HepG2 (cell line): ENCODE measurements at regions not wholly inside any gene's neighbourhood (a gene's known extent, or its start where the extent isn't known, plus 50 kb on each side); places are given as distances from the start of the nearest gene placed in this dataset.

Source experiments
- ATAC-seq: fragments of 200-7000 bp; cut with Tn5 transposase; 3 replicates; pipeline ENCODE4 v1.9.1; 2020; ENCODE audit warnings: mild to moderate bottlenecking, moderate library complexity
- BruUV-seq: library from RNA; stranded (reverse); fragments of 400-500 nt; replicated peaks from 2 replicates; lab custom pipeline; 2021; lab: Mats Ljungman, UMichigan
- CTCF ChIA-PET: fragments of 300-600 bp; formaldehyde crosslinking; extraction: SDS; loops from one replicate; lab custom pipeline; 2021; ENCODE audit warnings: low total read pairs, inconsistent platforms, low intra/inter-chr PET ratio; lab: Yijun Ruan, JAX
- POLR2A ChIA-PET: fragments of 350-600 bp; sonication (Branson Sonifier 250); formaldehyde crosslinking; loops from one replicate; lab custom pipeline; 2020; ENCODE audit warnings: antibody characterized with exemption, inconsistent platforms; lab: Yijun Ruan, JAX
- DNase-seq: peaks from one replicate; pipeline ENCODE4 v3.0.0-alpha.2; 2015; ENCODE audit warnings: low spot score
- FAIRE-seq: peaks from 3 replicates; lab custom pipeline; 2011; peaks lifted over from hg19 to GRCh38; lab: Jason Lieb, UNC
- H2AFZ ChIP-seq: one replicate; pipeline ENCODE4 v1.6.1; 2011; ENCODE audit warnings: low read length, inconsistent platforms
- H3K27ac ChIP-seq: fragments of 300-600 bp; 3 replicates; pipeline ENCODE4 v1.8.0; 2011; ENCODE audit warnings: mixed run types, mild to moderate bottlenecking, mixed read lengths, low read length, inconsistent platforms; ENCODE audit not compliant: insufficient read depth; ENCODE audit errors: extremely low read length
- H3K27me3 ChIP-seq, 2 experiments: fragments of 200-600 bp in 1 of 2; 2 replicates in 1 of 2; 3 replicates in 1 of 2; pipeline versions ENCODE4 v1.6.0 to v1.8.0; 2011; ENCODE audit warnings: low read length in 2 of 2, mild to moderate bottlenecking in 2 of 2, moderate library complexity in 2 of 2, inconsistent platforms in 1 of 2; ENCODE audit not compliant: insufficient read depth in 2 of 2, control insufficient read depth in 1 of 2
- H3K36me3 ChIP-seq, 2 experiments: fragments of 200-600 bp in 1 of 2; replicated peaks in 1 of 2; 2 replicates in 1 of 2; 3 replicates in 1 of 2; pipeline versions ENCODE4 v1.5.1 to v1.8.0; 2011; ENCODE audit warnings: low read length in 2 of 2, inconsistent platforms in 1 of 2; ENCODE audit not compliant: insufficient read depth in 2 of 2, control insufficient read depth in 1 of 2
- H3K4me1 ChIP-seq: 2 replicates; pipeline ENCODE4 v1.5.1; 2012; ENCODE audit warnings: low read length, inconsistent platforms; ENCODE audit not compliant: insufficient read depth
- H3K4me2 ChIP-seq: 2 replicates; pipeline ENCODE4 v1.6.0; 2011; ENCODE audit warnings: low read depth, low read length, inconsistent platforms
- H3K4me3 ChIP-seq, 3 experiments: fragments of 200-600 bp in 1 of 3; sonication (generic), shearing (Covaris generic) in 1 of 3; replicated peaks in 1 of 3; 2 replicates each; pipeline ENCODE4 v1.5.1; 2011 to 2016; ENCODE audit warnings: low read length in 3 of 3, inconsistent platforms in 2 of 3, low read depth in 2 of 3, mild to moderate bottlenecking in 2 of 3, control low read depth in 1 of 3, mixed read lengths in 1 of 3; ENCODE audit not compliant: insufficient read depth in 1 of 3
- H3K79me2 ChIP-seq: one replicate; pipeline ENCODE4 v1.6.1; 2011; ENCODE audit warnings: low read length, inconsistent platforms; ENCODE audit not compliant: insufficient read depth
- H3K9ac ChIP-seq: 2 replicates; pipeline ENCODE4 v1.6.0; 2011; ENCODE audit warnings: mild to moderate bottlenecking, low read depth, low read length, inconsistent platforms; ENCODE audit not compliant: insufficient read depth
- H3K9me3 ChIP-seq: 2 replicates; pipeline ENCODE4 v1.5.1; 2012; ENCODE audit warnings: mild to moderate bottlenecking, low read length
- H4K20me1 ChIP-seq: 2 replicates; pipeline ENCODE4 v1.6.0; 2011; ENCODE audit warnings: inconsistent platforms, mild to moderate bottlenecking, low read length, moderate library complexity; ENCODE audit not compliant: insufficient read depth
- E2F5 ChIP-seq: sonication (generic); formaldehyde crosslinking; conservative IDR thresholded peaks from 2 replicates; pipeline ENCODE4 v1.4.0; 2020; ENCODE audit warnings: missing genetic modification reagents
- EP300 ChIP-seq, 3 experiments: sonication (generic) in 1 of 3; formaldehyde crosslinking in 1 of 3; IDR thresholded peaks; 2 replicates each; pipeline versions ENCODE4 v1.5.1 to v1.6.1; 2011 to 2020; ENCODE audit warnings: low read depth in 2 of 3, low read length in 2 of 3, borderline replicate concordance in 1 of 3, improper control_type of control experiment in 1 of 3, mild to moderate bottlenecking in 1 of 3, missing genetic modification reagents in 1 of 3, moderate library complexity in 1 of 3
- GMEB2 ChIP-seq: IDR thresholded peaks from 2 replicates; pipeline ENCODE4 v1.6.1; 2016; ENCODE audit warnings: missing biosample characterization, missing genetic modification reagents, low read depth
- HHEX ChIP-seq: IDR thresholded peaks from 2 replicates; pipeline ENCODE4 v1.6.1; 2016; ENCODE audit warnings: control low read depth
- KDM2A ChIP-seq: sonication (generic); formaldehyde crosslinking; IDR thresholded peaks from 2 replicates; pipeline ENCODE4 v1.4.0; 2020; ENCODE audit warnings: low read depth, missing genetic modification reagents, borderline replicate concordance
- LRRFIP1 ChIP-seq: sonication (generic); formaldehyde crosslinking; conservative IDR thresholded peaks from 2 replicates; pipeline ENCODE4 v1.4.0; 2020; ENCODE audit warnings: missing genetic modification reagents
- PTBP1 ChIP-seq: fragments of 200-400 bp; formaldehyde crosslinking; IDR thresholded peaks from 2 replicates; pipeline ENCODE4 v1.6.1; 2018; ENCODE audit warnings: low read length, low read depth; ENCODE audit not compliant: poor library complexity, severe bottlenecking
- RBM39 ChIP-seq: fragments of 200-400 bp; formaldehyde crosslinking; IDR thresholded peaks from one replicate; pipeline ENCODE4 v1.6.1; 2018; ENCODE audit warnings: antibody characterized with exemption, mild to moderate bottlenecking, low read depth, low read length; ENCODE audit not compliant: poor library complexity, severe bottlenecking
- SMC3 ChIP-seq: IDR thresholded peaks from 2 replicates; pipeline ENCODE4 v1.6.1; 2011; ENCODE audit warnings: low read length, improper control_type of control experiment
- SRSF1 ChIP-seq: fragments of 200-400 bp; formaldehyde crosslinking; optimal IDR thresholded peaks from 2 replicates; pipeline ENCODE3; 2017; ENCODE audit warnings: mild to moderate bottlenecking, low read depth, low read length, moderate library complexity
- TSC22D2 ChIP-seq: sonication (generic); formaldehyde crosslinking; IDR thresholded peaks from 2 replicates; pipeline ENCODE4 v1.5.1; 2020; ENCODE audit warnings: missing genetic modification reagents, mild to moderate bottlenecking, borderline replicate concordance
- ZFP82 ChIP-seq: sonication (generic); formaldehyde crosslinking; IDR thresholded peaks from 2 replicates; pipeline ENCODE4 v1.5.1; 2020; ENCODE audit warnings: mild to moderate bottlenecking, missing genetic modification reagents, borderline replicate concordance
- ZNF749 ChIP-seq: sonication (generic); formaldehyde crosslinking; IDR thresholded peaks from 2 replicates; pipeline ENCODE4 v1.8.0; 2022; ENCODE audit warnings: mild to moderate bottlenecking, missing genetic modification reagents, moderate library complexity, borderline replicate concordance
- ZNF782 ChIP-seq: sonication (generic); formaldehyde crosslinking; IDR thresholded peaks from 2 replicates; pipeline ENCODE4 v1.4.0; 2020; ENCODE audit warnings: missing genetic modification reagents, mild to moderate bottlenecking, borderline replicate concordance
- WGBS: methylation state at CpG from one replicate; pipeline ENCODE4 v1.1.6; 2017; ENCODE audit warnings: low lambda C conversion rate; 5-methylcytosine and 5-hydroxymethylcytosine counted together
- in situ Hi-C: cut with HindIII; loops from 2 replicates; pipeline ENCODE4 v1.10.0; 2017; ENCODE audit warnings: low pct_unique_long_range_greater_than_20kb; ENCODE audit not compliant: extremely low pct_ligation_motif_present
- intact Hi-C: fragments of 100-400 bp; cut with micrococcal nuclease; formaldehyde crosslinking; loops from one replicate; pipeline ENCODE4 v1.10.0; 2022; ENCODE audit not compliant: unreplicated experiment

GRCh38 chr13:90708128-90708527, 639.4 kb upstream of the MIR17HG start:
- no peak for TF ChIP-seq HHEX
- no peak for TF ChIP-seq E2F5 (CRISPR knock-in tag)
- TF ChIP-seq ZNF749 (CRISPR knock-in tag), result no peak
- no peak for TF ChIP-seq PTBP1
- no peak for TF ChIP-seq RBM39
- no peak for TF ChIP-seq SMC3
- TF ChIP-seq EP300 (IDR thresholded peaks at IDR 0.05; ENCODE audit: low read depth in 2 of 2, low read length in 2 of 2), result no peak
- TF ChIP-seq EP300 (CRISPR knock-in tag; IDR thresholded peaks at IDR 0.05; ENCODE audit: borderline replicate concordance), result no peak
- TF ChIP-seq SRSF1, result no peak
- TF ChIP-seq KDM2A (CRISPR knock-in tag), result no peak
- no peak for TF ChIP-seq GMEB2 (CRISPR knock-in tag)
- no peak for TF ChIP-seq LRRFIP1
- TF ChIP-seq TSC22D2, result no peak
- no peak for TF ChIP-seq ZNF782 (CRISPR knock-in tag)
- TF ChIP-seq ZFP82, result no peak
- TF ChIP-seq, all 625 proteins: peak for 0
- 0% methylated on average over 1 of the region's 1 CpG for WGBS
- Histone ChIP-seq H4K20me1 (no peaks in the 10 kb centered on the region), H3K4me3 (no peak overlapping the region), H3K9me3 (no peaks in the 10 kb centered on the region; the same call in 1 of the 2 replicates), H3K4me2 (no peak overlapping the region), H3K36me3 (no peaks in the 10 kb centered on the region), H3K79me2 (no peaks in the 10 kb centered on the region), H3K9ac (no peak overlapping the region), H3K27ac (no peak overlapping the region), H2AFZ (no peak overlapping the region), H3K27me3 (no peaks in the 10 kb centered on the region), H3K4me1 (no peaks in the 10 kb centered on the region)
- CTCF ChIA-PET, result no interaction called here
- POLR2A ChIA-PET, result no interaction called here
- intact Hi-C loops (no loop called here), in situ Hi-C loops (no loop called here)
- ATAC-seq (no peak), FAIRE-seq (no peak), DNase-seq (no peak)
- no TSS peak for BruUV-seq
